GM13976 (cell line): ENCODE measurements at regions not wholly inside any gene's neighbourhood (a gene's known extent, or its start where the extent isn't known, plus 50 kb on each side); places are given as distances from the start of the nearest gene placed in this dataset.
"Not testable (repeated sequence)": the region's sequence is repeated elsewhere in the genome, so short reads cannot be mapped to it uniquely, and the experiment has no call there.

Experiments used
- DNase-seq: peaks from one replicate; pipeline ENCODE4 v3.0.0; 2012; ENCODE audit warnings: low spot score
- CTCF ChIP-seq: IDR thresholded peaks from 2 replicates; pipeline ENCODE4 v1.5.1; 2012; ENCODE audit warnings: borderline replicate concordance, mild to moderate bottlenecking; ENCODE audit not compliant: insufficient read depth; ENCODE audit errors: extremely low read depth, missing control alignments, control extremely low read depth
- in situ Hi-C: fragments of 300-500 bp; cut with MboI; formaldehyde crosslinking; loops from one replicate; pipeline ENCODE4 v1.12.0; 2022; ENCODE audit warnings: low sequenced_read_pairs, mixed read lengths, inconsistent platforms; ENCODE audit not compliant: unreplicated experiment

DNA sequence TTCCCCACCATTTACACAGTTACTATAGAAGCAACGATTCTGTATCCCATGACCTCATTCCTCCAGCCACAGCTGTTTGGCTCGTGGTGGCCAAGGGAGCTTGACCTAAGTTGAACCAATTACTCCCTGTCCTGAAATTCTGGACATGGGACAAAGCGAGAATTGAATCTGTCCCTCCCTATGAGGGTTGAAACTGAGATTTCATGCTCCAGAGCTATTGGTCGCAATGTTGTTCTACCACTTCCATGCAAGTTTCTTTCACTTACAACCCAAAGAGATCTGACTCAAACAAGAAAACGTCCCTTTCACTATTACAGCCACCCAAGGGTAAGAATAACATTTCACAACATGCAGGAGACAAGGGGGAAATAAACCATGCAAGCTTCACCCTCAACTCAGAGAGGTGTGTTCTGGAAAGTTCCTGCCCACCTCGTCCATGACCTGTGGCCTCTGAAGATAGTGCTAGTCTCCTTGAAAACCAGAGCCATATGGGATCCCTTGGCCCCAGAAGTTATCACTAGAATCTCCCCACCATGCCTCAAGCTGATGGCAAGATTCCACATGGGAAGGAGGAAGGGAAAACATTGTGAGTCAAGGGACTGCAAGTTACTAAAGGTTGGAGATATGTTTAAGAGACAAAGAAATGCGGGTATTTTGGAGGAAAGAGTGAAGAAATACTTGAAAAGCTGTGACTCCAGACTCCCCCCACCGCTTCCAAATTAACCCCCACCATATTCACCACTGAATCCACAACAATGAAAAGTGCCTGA is 74.5 kb upstream of the SRSF6 start:
- DNase-seq = no peak
- TF ChIP-seq CTCF = no peak
- in situ Hi-C loops = no loop called here

DNA sequence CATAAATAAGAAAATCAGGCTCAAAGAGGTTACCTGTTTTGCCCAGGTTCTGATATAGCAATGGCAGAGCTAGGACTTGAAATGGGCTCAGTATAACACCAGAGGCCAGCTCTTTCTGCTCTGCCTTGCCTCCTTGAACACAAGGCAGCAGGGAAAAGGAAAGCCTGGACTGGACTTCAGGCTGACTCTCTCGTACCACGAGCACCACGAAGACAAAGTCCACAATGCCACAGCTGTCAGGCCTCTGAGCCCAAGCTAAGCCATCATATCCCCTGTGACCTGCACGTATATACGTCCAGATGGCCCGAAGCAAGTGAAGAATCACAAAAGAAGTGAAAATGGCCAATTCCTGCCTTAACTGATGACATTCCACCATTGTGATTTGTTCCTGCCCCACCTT is 75.6 kb upstream of the SRSF6 start:
- in situ Hi-C loops, DNase-seq: not testable (repeated sequence)

DNA sequence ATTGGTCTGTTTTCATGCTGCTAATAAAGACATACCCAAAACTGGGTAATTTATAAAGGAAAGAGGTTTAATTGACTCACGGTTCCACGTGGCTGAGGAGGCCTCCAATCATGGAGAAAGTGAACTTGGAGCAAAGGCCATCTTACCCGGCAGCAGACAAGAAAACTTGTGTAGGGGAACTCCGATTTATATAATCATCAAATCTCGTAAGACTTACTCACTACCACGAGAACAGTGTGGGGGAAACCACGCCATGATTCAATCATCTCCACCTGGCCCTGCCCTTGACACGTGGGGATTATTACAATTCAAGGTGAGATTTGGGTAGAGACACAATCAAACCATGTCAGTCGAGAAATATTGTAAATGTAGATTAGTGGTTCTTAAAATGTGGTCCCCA is 76.2 kb upstream of the SRSF6 start:
- in situ Hi-C loops, DNase-seq: not testable (repeated sequence)

DNA sequence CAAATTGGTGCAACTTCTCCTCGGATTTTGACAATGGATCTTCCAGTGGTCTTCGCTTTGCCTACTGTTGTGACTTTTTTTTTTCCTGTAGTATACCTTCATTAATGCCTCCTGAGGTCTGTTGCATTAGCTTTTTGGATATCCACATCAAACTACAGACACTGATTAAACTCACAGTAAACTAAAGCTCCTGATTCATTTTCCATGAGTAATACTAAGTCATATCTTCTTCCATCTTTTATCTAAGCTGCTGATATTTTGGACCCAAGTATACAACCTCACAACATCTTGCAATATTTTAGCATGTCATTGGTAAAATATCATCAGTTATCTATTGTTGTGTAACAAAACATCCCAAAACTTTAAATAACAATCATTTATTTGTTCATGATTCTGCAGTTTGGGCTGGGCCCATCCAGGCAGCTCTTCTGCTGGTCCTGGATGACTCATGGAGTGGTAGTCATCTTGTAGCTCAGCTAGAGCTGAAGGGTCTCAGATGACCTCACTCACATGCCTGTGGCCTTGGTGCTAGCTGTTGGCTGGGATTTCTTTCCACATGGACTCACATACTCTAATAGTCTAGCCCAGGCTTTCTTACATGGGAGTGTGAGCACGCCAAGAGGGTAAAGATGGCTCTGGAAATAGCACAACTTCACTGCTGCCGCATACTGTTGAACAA is 78.3 kb upstream of the SRSF6 start:
- TF ChIP-seq CTCF = no peak
- no peak for DNase-seq
- in situ Hi-C loops = no loop called here

- no peak for TF ChIP-seq CTCF
- in situ Hi-C loops = no loop called here
- DNase-seq = no peak
These were observed 80.9 kb upstream of the SRSF6 start for GRCh38 chr20:43376831-43377230.

- TF ChIP-seq CTCF = no peak
- DNase-seq = no peak
- in situ Hi-C loops = no loop called here
These were observed 82.1 kb upstream of the SRSF6 start for GRCh38 chr20:43375591-43375990.

DNA sequence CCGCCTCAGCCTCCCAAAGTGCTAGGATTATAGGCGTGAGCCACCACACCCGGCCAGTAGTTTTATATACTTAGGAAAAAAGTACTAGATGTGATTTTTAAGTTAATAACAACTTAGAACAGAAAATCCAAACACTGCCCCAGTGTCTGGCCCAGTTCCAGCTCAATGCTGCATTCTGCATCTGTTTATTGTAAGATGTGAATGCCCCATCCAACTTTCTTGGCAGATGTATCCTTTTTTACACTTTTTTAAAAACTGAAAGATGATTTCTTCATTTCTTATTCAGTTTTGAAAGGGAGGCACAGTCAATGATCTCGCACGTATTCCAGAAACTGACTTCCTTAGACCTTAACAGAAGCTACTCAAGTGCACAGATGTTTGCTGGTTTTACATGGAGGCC is 85.6 kb upstream of the SRSF6 start:
- in situ Hi-C loops = no loop called here
- no peak for DNase-seq
- TF ChIP-seq CTCF = no peak

GRCh38 chr20:43365691-43366090 is 92.0 kb upstream of the SRSF6 start:
- in situ Hi-C loops = no loop called here
- no peak for TF ChIP-seq CTCF
- no peak for DNase-seq
